GM21515 (cell line): ENCODE measurements at regions not wholly inside any gene's neighbourhood (a gene's known extent, or its start where the extent isn't known, plus 50 kb on each side); places are given as distances from the start of the nearest gene placed in this dataset.
A peak's percentile ranks its signal among the peaks of the same experiment; 100 is the strongest.

Source experiments
- ATAC-seq: cut with Tn5 transposase; IDR thresholded peaks from one replicate; pipeline ENCODE4 v1.9.1; 2021; ENCODE audit not compliant: unreplicated experiment

DNA sequence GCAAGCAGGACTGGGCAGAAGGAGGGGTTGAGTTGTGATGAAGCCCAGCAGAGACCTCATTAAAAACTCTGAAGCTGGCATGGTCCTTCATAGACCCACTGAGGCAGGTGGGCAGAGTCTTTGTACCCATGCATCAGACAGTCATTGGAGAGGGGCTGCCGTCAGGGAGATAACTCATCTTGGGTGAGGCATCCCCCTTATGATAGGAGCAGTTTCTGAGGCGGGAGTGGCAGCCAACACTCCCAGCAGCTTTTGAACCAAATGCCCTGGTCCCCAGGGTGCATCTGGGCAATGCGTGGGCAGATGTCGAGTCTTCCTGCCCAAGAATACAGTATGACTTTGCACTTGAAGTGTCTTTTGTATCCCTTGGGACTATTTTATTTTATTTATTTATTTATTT lies 68.1 kb downstream of the HTR5A start:
- ATAC-seq: no peak

DNA sequence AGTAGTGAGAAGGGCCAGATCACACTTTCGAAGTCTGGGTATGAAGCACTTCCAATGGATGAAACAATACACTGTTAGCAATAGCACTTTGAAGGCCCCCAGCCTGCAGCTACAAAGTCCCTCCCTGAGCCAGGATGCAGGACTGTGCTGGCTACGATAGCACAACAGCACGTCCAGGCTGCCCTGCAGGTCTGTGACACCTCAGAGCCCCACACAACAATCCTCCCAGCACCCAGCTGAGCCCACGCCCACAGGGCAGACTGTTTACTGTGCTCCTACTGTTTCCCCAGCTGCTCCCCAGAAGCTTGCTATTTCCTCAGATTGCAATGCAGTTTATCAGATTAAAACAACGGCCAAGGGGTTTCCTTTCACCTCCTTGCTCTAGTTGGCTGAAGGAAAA lies 71.4 kb downstream of the HTR5A start:
- ATAC-seq: no peak

- ATAC-seq: no peak
Observed at GRCh38 chr7:155143381-155143780, 73.3 kb downstream of the HTR5A start.

DNA sequence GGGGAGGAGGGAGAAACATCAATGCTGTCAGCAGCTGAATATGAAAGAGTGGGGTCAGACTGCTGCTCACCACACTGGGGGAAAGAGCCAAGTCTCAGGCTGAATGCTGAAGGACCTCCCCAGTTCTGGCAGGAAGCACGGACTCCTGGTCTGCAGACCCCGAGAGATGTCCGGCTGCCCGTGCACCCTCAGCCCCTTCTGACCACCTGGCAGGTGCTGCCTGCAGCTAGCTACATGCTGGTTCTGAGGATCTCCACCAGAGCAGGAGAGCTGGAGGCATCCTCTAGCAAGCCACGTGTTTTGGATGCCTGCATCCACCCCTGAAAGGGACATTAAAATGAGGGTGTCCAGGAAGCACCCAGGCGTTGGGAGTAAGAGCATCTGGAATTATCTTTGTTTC lies 74.2 kb downstream of the HTR5A start:
- ATAC-seq: no peak

DNA sequence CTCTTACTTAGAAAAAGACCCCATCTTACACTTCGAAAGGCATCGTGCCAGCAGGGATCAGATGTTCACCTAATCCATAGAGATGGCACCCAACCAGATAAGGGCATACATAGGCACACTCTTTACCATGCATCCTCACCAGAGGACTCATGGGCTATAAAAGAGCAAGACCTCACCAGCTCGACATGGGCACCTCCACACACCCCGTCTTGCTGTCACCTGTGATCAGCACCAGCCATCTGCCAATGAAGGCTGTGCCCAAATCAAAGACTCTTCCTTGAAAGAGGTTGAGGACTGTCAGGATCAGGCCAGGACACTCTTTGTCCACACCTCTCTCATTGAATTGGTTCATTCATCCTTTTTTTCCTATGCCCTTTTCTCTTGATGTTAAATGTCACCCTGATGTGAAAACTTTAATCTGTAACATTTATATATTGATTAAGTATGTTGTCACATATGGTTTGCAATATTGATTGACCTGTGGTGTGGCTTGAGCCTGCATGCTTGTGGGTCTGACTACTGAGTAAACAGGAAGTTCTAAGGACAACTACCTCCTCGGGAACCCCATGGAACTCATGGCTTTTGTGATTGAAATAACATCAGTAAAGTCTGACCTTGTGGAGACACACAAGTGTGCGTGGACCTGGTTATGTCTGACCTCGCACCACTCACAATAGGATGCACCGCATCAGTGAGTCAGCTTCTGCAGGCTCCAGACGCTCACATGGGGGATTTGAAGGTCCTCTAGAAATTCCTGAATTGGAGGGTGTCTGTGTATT lies 75.5 kb downstream of the HTR5A start:
- no peak for ATAC-seq

DNA sequence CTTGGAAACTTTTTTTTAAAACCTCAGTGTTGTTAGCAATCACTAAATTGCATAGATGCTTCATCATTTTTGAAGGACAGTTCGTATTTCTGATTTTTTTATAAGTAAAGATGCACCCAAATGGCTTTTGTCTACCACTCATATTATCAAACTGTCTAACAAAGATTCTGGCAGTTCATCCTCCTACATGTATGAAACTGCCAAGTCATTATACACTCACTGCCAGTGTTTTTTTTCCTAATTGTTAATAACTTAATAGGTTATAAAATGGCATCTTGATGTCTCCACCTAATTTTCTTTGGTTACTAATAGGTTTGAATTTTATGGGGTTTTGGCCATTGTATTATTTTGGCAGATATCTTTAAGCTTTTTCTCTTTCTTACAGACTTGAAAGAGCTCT lies 77.0 kb downstream of the HTR5A start:
- no peak for ATAC-seq

DNA sequence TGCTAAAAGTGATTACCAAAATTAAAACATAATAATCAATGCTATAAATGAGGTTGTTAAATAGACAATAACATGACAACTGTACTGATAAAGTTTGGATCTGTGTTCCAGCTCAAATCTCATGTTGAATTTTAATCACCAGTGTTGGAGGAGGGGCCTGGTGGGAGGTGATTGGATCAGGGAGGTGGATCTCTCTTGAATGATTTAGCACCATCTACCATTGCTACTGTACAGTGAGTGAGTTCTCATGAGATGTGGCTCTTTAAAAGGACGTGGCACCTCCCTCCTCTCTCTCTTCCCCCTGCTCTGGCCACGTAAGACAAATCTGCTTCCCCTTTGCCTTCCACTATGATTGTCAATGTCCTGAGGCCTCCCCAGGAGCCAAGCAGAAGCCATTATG lies 77.5 kb downstream of the HTR5A start:
- no peak for ATAC-seq

- ATAC-seq: no peak
Observed at GRCh38 chr7:155153676-155154075, 83.6 kb downstream of the HTR5A start.

DNA sequence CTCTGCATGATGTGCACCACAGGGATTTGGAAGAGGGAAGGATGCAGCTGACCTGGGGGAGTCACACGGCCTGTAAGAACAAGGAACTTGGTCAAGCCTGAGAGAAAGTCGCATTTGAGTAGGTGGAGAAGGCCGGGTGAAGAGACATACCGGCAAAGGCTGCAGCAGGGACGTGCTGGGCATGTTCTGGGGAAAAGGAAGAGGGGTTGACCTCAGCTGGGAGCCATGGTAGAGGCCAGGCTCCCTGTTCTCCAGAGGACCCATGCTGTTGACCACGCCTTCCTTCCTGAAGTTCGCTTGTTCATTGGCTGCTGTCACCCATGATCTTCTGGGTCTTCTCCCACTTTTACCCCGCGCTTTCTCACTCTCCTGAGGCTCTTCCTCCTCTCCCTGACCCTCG lies 84.5 kb downstream of the HTR5A start:
- ATAC-seq: no peak

DNA sequence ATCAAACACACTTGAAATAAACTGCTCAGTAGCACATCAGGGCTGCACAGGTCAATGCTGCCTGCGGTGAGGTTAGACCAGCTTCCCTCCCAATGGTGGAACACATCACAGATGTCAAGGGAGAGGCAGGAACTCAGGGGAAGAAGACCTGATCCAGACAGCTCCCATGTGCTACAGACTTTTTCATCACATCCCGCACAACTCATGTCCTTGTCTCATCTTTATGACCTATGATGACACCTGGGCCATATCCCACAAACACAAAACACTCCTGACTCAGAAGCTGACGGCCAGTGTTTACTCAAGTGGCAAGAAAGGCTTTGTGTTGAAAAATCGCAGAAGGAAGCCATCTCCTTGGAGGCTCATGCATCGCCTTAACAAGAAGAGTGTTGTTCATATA lies 91.6 kb downstream of the HTR5A start:
- ATAC-seq: no peak

DNA sequence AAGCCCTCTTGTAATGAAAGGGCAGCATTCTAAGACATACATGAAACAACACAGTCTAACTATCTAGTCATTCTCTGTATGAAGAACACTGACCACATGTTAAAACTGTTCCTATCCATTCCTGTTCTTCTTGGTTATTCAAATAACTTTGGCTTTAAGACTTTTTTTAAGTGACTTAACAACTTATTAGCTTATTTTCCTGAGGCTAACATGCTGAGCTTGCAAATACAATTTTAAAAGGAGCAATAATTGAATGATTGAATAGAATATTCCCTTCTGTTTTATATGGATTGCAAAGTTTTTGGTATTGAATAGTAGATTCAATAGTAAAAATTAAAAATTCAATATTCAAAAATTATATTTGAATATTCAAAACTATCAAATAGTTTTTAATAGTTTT lies 92.3 kb downstream of the HTR5A start:
- ATAC-seq: no peak

DNA sequence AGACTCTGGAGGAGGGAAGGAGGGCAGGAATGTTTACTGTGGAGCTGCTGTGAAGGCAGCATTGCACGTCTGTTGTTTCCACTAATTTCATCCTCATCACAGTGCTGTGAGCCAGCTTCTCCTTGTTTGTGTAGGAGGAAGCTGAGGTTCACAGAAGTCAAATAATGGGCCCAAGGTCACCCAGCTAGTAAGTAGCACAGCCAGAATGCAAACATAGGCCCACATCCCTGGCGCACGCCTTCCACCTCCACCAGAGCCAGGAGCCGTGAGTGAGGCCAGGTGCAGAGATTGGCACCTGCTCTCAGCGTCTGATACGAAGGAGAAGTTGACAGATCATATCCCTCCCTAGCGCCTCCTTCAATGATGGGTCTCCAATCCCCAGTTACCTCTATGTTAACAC lies 93.6 kb downstream of the HTR5A start:
- no peak for ATAC-seq

- no peak for ATAC-seq
Observed at GRCh38 chr7:155164316-155164715, 94.2 kb downstream of the HTR5A start.

DNA sequence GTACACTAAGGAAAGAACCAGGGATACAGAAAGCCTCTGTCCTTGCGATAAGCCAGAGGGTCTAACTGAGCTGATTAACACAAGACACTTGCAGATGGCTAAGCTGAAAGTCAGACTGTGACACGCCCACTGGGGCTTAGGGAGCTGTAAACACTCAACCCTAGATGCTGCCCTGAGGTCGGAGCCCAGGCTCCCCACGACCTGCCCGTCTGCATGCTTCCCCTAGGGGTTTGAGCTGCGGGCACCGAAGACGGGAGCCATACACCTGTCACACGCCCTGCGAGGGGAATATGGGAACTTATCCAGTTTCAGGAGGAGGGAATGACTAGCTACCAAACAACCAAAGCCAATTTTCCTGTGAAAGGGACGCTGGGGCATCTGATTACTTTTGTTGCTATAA lies 96.0 kb downstream of the HTR5A start:
- ATAC-seq: no peak

DNA sequence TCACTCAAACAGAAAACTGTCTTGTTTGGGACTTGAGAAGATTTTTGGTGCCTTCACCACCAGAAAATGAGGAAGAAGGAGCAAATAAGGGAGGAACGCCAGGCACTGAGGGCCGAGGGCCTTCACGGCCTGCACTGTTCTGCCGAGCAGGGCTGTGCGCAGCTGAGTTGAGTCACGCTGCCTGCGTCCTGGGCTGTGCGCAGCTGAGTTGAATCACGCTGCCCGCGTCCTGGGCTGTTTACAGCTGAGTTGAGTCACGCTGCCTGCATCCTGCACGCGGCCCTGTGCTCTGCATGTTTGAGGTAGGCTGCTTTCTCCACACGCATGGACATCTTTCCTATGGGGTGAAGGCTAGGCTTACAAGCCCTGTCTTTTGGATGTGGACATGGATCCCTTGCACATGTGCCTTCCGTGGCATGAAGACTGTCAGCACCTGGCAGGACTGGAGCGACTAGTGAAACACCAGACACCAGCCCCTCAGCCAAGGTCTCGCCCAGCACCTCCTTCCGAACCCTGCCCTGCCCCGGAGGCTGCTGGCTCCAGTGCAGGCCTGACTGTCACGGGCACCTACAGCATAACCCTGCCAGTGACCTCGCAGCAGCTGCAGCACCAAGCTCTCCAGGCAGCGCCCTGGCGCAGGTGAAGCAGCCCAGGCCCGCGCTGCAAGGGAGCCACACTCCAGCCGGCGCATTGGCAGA lies 96.7 kb downstream of the HTR5A start:
- peak; percentile 79 for ATAC-seq

DNA sequence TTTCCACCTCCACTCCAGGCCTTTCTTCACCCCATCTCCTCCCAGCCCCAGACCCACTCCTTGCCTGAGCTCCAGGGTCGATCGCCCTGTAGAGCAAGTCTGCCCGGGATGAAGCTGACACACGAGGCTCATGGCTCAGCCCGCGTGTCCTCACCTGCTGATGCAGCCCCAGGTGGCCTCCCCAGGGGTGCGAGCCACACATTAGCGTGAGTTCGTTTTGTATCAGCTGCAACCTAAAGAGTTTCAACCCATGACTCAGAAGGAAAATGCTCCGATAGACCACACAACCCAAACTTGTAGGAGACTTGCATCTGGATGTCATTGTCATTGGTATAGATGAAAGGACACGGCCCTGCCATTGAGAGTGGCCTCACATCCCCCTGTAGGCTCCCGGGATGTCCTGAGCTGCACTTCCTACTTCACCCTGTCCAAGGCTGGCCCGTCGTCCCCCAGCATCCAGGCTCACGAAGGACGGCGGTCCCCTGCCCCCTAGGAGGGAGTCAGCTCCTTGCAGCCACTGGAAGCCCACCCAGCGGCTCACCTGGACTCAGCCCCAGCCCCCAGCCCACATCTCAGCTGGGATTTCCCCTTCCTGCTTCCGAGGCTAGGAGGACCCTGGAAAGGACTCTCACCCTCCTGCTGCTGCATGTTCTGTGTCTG lies 97.7 kb downstream of the HTR5A start:
- ATAC-seq: no peak

GRCh38 chr7:155168597-155169480 lies 98.7 kb downstream of the HTR5A start:
- no peak for ATAC-seq

GRCh38 chr7:155169498-155170065 lies 99.5 kb downstream of the HTR5A start:
- no peak for ATAC-seq

DNA sequence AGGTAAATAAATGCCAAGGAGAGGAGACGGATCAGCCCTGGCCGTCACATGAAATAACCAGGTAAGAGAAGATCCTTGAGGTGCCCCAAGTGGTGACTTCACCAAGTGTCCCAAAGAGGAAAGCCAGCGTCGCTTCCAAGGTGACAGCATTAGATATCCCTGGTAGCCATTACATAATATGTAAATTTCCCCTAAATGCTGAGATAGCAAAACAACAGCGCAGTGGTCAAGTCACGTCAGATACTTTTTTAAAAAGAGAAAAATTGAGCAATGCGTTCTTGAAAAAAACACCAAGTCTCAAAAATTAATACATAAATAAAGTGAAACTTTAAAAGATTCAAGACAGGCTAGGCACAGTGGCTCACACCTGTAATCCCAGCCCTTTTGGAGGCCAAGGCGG lies 100.2 kb downstream of the HTR5A start:
- no peak for ATAC-seq

GRCh38 chr7:155172141-155172540 lies 102.0 kb downstream of the HTR5A start:
- no peak for ATAC-seq

GRCh38 chr7:155173905-155174304 lies 103.8 kb downstream of the HTR5A start:
- no peak for ATAC-seq
